Body of pancreas (tissue), 4 donors: ENCODE measurements at regions not wholly inside any gene's neighbourhood (a gene's known extent, or its start where the extent isn't known, plus 50 kb on each side); places are given as distances from the start of the nearest gene placed in this dataset.

ENCODE experiments used
- CTCF ChIP-seq, 7 experiments: fragments of 450-650 bp in 4 of 7; fragments of 200-600 bp in 3 of 7; sonication (generic) in 3 of 7; IDR thresholded peaks; one replicate each; pipeline ENCODE4 v1.5.1; 2016 to 2019; ENCODE audit warnings: antibody characterized with exemption in 7 of 7
- POLR2A ChIP-seq, 3 donors: fragments of 450-650 bp; IDR thresholded peaks; one replicate each; pipeline ENCODE4 v1.6.1; 2016; ENCODE audit warnings: antibody characterized with exemption in 3 of 3, mild to moderate bottlenecking in 2 of 3

DNA sequence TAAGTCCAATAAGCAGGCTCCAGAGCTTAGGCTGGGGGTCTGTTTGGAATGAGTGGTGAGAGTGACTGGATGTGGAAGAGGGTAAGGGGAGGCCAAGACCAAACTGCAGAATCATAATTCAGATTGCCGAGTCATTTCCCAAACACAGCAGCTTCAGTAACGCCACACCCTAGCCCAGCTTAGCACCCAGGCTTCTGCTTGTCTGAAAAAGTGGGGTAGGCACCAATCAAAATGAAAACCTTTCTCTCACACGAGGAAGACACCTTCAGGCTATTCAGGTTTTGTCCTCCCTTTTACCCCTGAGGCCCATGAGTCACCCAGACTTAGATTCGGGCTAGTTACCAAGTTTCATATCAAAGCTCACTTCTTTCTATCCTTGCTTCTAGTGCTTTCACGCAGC lies 306.1 kb downstream of the DAD1 start:
- no peak for TF ChIP-seq CTCF (IDR thresholded peaks at IDR 0.05)
- TF ChIP-seq POLR2A (IDR thresholded peaks at IDR 0.05), result no peak
